Fibroblast of the conjunctiva (primary cell): ENCODE measurements at regions not wholly inside any gene's neighbourhood (a gene's known extent, or its start where the extent isn't known, plus 50 kb on each side); places are given as distances from the start of the nearest gene placed in this dataset.
A peak's percentile ranks its signal among the peaks of the same experiment; 100 is the strongest.

Experiments used
- DNase-seq: peaks from one replicate; pipeline ENCODE4 v3.0.0-alpha.2; 2010; ENCODE audit warnings: low read depth

DNA sequence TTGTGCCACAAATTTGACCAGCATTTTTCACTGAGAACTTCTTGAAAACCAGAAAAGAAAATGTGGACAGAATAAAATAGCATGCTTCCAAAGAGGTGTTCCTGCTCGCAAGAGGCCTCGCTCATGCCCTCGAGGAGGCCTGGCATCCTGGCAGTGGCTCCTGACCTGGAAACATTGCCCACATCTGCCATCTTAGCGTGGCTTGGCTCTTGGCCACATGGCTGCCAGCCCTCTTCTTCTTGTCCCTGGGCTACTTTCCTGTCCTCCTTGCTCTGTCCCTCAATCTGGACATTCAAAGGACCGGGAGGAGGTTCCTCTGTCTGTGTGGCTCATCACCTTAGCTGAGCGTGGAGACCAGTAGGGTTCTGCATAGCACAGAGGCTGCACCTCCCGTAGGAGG, 131.6 kb upstream of the TMEM72 start:
- DNase-seq = no peak

DNA sequence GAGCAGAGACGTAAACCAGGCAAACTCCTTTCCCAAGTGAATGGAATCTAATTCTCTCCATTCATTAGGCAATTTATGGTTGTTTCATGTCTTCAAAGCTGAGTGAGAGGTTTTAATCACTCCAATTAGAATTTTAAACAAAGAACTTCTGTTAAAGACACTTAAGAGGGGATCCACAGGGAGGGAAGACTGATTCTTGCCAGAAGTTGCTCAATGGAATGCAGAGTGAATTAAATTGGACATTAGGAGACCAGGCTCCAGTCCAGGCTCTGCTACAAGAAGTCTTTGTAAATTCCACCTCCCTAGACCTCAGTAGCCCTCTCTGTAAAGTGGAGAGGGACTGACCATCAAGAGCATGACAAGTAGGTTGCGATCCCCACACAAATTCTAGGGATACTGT, 130.7 kb upstream of the TMEM72 start:
- no peak for DNase-seq

DNA sequence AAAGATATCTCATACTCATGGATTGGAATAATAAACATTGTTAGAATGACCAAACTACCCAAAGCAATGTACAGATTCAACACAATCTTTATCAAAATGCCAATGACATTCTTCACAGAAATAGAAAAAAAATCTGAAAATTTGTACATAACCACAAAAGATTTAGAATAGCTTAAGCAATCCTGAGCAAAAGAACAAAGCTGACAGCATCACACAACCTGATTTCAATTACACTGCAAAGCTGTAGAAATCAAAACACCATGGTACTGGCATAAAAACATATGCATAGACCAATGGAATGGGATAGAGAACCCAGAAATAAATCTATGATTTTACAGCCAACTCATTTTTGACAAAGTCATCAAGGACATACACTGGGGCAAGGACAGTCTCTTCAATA, 130.0 kb upstream of the TMEM72 start:
- peak; percentile 49 for DNase-seq

DNA sequence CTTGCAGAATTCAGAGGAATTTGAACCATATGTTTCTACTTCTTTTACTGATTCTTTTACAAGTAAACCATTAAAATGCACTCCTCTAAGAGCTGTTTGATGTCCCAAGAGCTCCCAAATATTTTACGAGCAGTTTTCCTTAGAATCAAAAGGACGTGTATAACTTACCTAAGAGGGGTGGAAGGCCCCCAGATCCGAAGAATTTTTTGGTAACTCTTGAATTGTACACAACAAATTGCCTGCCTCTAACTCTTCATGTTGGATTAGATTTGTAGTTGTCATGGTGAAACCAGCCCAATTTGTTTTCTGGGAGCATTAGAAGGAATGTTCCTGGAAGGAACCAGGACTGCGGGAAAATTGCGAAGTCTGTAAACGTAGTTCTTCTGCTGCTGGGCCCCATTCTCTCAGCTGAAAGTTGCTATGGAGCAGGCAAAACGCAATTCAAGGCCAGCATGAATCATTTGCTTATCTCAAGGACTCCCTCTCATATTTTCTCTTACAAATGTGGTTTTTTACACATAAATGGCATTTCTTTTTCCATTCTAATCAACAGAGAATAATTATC, 124.8 kb upstream of the TMEM72 start:
- no peak for DNase-seq

DNA sequence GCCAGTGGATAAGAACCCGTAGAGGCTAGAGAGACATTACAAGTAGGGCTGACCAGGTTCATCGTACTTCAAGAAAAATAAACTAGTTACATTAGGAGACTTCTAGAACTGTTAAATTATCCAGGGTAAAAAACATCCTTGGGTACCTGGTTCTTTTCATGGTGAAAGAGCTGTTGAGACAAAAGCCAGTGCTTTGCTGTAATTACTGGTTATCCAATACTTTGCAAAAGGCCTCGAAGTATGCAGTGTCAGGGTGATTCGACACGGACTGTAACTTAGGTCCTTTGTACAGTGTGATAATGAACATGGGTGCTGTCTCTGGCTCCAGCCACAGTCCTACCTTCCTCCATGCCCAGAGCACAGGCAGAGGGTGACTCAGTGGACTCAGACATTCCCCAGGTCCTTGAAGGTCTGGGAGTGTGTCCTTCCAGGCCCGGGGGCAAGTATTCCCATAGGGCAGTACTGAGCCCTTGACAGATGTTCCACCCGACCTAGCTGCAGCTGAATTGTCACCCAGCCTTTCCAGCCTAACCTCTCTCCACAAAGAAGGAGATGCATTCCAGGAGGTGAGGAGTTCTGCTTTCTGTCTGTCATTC, 123.6 kb upstream of the TMEM72 start:
- no peak for DNase-seq

DNA sequence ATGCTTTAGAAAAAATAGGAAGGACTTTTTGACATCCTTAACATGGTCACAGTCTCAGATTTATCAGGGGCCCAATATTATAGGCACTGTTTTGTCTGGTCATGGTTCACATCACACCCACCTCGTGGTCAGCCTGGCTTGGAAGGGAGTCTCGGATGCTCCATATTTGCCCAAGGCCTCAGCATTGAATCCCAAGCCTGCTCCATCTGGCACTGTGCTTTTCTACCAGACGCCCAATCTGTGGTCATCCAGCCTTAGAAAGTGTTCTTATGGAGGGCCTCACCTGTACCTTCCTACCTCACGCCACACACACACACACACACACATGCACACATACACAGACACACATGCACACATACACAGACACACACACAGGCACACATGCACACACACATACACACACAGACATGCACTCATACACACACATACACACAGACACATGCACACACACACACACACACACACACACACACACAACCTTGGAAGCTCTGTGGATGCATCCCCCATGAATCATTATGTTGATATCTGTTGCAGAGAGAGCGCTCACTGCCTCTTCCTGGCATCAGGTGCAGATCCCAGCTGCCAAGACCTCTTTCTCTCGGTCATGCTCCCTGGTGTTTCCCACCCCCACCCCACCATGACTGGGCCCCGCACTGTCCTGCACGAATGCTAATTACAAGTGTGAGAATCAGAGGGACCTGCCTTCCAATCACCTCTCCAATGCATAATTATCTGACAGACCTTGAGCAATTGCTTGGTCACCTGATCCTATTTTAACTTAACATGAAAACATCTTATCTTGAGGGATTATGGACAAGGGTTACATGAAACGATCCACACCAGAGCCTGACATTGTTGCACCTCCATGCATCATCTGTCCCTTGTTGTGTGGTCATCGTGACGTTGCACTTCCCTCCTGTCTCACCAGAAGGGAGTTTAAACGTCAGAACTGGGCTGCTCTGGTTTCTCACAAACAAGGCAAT, 122.7 kb upstream of the TMEM72 start:
- DNase-seq = no peak

DNA sequence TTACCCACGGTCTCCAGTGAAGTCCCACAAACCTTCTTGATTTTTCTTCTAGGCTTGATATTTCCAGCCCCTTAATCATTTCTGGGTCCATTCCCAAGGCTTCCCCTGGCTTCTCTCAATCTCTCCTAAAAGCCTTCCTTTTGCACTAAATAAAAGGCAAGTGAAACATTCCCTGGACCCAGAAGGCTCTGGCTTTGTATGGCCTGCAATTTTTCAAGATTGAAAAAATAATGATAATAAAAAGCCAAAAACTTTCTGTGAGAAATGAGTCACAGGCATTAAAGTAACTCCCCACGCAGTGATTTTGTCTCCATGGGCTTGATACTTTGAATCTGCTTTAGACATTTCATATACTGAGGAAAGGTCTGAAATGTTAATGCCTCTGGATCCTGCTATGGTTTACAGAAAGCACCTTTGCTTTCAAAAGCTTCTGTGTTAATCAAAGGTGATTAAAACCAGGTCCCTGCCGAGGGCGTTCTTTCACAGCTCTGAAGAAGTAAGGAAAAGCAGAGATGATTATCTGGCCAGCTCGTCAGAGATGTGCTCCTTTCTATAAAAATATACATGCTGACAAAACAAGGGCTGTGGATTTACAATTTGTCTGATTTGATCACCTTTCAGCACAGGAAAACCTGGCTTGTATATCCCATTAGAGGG, 118.9 kb upstream of the TMEM72 start:
- DNase-seq = no peak

DNA sequence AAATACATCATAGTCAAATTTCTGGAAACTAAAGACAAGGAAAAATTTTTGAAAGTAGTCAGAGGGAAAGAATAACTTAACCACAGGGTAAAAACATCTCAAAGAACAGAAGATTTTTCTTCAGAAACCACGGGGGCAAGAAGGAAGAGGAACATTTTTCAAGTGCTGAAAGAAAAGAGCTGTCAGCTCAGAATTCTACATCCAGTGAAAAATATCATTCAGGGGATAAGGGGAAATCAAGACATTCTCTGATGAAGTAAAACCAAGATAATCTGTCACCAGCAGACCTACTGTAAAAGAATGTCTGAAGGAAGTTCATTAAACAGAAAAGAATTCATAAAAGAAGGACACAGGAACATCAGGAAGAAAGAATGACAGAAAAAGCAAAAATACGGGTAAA, 111.2 kb upstream of the TMEM72 start:
- no peak for DNase-seq

DNA sequence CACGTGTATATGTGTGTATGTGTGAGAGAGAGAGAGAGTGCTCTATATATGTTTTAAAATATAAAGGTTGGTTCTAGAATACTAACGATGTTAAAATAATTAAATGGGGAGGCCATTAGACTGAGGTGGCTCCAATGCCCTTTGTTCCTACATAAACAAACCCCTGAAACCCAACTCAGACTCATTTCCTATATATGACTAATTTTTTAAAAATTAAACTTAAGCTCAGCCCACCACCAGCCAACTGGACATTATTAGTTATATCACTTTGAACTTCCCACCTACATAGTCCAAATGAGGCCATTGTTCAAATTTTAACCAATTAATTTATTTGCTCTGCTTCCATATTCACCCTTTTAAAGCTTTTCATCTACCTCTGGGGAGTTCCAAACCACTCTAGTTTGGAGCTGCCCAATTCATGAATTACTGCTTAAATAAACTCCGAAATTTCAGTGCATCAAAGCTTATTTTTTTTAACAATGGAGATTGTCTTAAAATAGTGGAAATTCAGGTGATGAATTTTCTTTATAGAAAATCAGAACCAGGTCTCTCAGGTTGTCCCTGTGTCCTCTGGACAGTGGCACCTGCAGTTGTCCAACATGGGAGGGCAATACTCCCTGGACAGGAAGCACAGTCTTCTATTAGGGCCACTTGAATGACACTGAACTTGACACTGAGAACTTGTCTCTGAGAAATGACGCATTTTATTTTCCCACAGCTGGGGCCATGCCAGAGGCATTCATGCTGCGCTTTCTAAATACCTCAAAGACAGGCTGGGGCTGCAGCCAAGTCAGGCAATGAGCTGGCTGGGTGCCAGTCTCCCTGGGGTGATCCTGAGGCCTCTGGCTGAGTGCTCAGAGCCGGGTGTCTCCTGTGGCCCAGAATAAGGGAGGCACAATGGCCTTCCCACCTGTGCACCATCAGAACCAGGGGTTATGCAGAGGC, 109.5 kb upstream of the TMEM72 start:
- peak; percentile 83 for DNase-seq

DNA sequence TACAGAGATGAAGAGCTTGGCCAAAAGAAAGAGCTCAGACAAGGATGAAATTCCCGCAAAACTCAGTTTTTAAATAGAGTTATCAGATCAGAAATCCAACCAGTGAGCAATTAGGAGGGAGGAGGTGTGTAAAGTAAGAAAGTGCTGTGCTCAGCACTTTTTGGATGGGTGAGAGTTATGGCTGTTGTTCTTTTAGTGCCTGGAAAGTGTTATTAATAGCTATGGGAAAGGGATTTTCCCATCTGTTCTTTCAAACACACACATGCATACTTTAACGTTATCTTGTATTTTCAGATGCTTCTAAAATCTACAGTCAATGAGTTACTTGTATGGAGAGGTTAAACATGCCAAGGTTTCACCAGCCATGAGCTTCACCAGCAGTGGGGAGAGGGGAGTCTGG, 107.3 kb upstream of the TMEM72 start:
- no peak for DNase-seq

DNA sequence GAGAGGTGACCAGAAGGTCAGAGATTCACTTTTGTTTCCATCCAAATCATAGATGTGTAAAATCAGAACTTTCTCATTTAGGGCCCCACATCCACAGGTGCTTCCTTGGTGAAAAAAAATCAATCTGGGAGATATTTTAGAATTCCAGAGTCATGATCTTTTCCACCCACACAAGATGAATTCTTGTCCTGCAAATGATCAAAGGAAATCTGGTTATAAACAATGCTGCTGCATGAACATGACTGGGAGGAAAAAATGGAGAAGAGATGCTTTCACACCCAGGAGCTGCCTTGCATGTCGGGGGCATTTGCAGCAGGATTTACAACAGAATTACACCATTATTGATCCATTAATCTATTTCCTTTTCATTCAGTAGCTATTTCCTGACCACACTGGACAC, 106.5 kb upstream of the TMEM72 start:
- DNase-seq = no peak

DNA sequence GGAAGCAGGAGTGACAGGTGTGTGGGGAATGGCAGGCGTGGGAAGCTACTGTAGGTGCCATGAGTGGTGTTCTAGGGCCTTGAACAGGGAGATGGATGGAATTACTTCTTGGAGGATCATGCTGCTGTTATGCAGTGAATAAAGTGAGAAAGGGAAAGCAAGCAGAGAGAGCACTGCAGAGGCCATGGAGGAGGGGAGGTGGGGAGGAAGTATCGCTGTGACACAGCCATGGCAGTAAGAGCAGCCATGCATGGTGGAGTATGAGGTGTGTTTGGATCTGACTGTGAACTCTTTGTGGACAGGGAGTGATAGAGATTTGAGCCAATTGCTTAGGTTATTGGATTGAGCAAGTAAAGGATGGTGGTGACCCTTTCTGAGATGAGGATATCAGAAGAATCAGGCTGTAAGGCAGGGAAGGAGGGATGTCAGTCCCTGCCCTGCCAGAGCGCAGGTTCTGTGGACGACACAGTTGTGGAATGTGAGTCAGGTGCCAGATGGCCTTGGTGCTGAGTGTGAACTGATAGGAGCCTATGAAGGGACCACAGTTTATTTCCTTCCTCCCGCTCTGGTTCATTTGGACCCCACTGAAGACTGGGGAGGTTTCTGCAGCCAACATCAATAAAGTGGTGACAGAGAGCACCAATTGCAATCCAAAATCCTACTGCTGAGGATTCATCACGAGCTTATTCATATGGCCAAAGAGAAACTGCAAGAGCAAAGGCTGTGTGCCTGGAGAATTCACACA, 105.5 kb upstream of the TMEM72 start:
- DNase-seq = no peak

DNA sequence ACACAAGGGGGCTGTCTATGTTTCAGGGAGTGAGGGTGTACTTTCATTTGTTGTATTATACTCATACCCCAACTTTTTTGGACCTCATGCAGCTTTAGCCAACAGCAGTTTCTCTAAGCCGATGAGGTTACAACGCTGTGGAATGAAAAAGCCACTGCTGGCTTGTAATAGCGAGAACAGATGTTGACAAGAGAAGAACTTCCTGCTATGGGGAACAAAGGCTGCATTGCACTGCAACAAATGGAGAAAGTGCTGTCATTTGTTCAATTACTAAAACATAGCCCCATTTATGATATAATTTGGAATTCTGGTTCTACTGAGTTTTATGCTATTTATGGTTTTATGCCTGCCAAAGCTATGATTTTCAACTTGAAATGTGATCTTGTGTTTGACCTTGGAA, 104.2 kb upstream of the TMEM72 start:
- no peak for DNase-seq

DNA sequence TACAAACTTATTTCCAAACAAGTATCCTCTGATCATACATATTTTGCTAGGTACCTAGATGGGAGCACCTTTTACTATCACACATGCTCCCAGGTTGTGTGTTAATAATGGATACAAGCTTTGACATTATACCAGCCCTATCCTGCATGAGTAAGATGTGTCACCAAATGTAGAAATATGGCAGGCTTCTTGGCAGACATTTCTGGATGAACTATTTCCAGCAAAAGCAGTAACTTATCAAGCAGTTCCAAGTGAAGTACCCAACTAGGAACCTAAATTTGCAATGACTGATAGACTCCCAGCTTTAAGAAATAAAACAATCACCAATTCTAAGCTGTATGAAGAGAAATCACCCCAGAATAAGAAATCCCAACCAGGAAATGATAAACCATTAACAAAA, 103.7 kb upstream of the TMEM72 start:
- no peak for DNase-seq

DNA sequence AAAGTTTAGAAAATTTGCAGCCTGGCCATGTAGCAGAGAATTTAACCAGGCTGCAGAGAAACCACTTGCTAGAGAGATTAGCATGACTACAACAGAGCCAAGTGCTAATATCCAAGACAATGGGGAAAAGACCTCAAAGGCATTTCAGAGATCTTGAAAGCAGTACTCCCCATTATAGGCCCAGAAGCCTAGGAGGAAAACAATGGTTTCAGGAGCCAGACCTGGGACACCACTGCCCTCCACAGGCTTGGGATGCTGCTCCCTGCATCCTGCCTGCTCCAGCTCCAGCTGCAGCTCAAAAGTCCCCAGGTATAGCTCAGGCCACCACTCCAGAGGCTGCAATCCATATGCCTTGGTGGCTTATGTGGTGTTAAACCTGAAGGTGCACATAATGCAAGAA, 101.5 kb upstream of the TMEM72 start:
- DNase-seq = peak; percentile 20

DNA sequence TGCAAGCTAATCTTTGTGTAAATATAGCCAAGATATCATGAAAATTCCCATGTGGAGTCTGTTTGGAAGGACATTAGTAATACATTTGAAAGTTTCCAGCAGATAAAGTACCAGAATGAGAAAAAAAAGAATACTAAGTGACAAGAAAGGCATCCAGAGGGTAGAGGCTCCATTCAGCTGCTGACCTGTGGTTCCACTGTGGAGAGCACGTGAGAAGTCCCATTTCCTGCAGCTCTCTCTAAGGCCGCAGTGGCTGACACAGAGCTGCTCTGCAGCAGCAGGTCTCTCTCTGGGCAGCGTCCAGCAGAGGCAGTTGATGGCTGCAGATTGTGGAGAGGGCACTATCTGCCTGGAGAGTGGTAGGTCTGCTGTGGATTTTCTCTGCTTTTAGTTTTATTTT, 100.1 kb upstream of the TMEM72 start:
- no peak for DNase-seq

DNA sequence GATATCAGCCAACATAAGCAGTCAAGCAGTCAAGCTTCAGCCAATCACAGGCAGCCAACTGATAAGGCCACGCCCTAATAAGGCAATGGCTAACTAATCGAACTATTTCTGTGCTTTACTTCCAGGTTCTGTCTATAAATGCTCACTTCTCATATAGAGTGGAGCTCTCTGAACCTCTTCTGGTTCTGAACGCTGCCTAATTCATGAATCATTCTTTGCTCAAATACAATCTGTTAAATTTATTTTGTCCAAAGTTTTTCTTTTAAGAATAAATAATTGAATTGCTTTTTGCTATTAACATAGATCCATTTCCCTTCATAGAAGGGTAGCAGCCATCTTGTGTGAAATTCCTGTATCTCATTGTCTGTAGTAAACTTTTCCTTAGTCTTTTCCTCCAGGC, 97.9 kb upstream of the TMEM72 start:
- no peak for DNase-seq

DNA sequence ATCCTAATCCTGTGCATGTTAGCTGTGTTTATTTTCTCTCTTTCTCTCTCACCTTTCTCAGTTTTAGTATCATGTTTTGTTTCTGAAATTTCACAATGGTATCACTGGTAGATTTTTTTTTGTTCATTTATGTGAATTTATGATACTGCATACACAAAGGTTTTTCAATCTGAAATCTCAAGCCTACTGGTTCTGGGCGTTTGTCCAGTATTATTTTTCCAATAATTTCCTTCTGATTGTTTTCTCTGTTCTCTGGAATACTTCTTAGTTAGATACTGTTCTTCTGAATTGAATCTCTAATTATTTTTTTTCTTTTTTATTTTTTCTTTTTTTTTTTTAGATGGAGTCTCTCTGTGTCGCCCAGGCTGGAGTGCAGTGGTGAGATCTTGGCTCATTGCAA, 96.2 kb upstream of the TMEM72 start:
- no peak for DNase-seq

DNA sequence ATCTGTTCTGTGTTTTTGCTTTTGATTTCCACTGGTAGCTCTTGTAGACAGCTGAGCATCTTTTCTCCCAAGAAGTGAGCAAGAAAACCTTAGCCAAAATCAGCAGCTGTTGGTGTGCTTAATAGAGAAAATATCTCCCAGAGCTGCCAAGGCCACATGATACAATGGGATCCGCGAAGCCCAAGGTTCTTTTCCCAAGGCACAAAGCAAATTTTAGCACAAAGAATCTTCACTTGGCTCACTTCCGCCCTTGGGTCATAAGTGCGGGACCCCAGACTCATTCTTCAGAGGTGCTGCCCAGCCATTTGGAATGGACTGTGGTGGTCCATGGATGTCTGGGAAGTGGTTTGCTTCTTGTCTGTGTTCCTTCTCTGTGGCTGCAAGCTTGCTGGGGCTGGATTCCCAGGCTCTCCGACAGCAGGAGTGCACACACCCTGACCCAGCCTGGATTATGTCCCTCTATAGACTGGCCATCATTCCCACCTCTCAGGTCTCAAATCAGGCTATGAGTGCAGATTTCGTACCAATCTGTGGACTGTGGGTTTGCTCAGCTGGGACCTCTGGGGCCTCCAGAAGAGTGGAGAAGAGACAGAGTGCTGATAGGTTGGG, 93.0 kb upstream of the TMEM72 start:
- no peak for DNase-seq

DNA sequence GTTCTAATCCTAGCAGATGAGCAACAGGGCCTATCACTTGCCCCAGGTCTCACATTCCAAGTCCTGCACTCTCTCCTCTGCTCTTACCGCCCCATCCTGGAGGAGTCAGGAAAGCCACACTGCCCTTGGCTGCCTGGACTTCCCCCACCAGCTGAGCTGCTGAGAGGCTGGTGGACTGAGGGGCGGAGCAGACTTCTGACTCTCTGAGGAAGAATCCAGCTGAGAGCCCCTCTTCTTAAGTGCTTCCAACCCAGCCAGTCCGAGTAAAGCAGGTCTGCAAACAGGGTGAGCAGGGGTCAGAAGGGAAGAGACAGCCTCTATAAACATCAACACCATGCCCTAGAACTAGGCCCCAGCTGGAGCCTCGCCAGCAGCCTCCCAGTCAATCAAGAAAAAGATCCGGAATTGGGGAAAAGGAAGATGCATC, 92.4 kb upstream of the TMEM72 start:
- no peak for DNase-seq
